ENCODE measurements at regions not wholly inside any gene's neighbourhood (a gene's known extent, or its start where the extent isn't known, plus 50 kb on each side); places are given as distances from the start of the nearest gene placed in this dataset.
"Not testable (repeated sequence)": the region's sequence is repeated elsewhere in the genome, so short reads cannot be mapped to it uniquely, and the experiment has no call there.

DNA sequence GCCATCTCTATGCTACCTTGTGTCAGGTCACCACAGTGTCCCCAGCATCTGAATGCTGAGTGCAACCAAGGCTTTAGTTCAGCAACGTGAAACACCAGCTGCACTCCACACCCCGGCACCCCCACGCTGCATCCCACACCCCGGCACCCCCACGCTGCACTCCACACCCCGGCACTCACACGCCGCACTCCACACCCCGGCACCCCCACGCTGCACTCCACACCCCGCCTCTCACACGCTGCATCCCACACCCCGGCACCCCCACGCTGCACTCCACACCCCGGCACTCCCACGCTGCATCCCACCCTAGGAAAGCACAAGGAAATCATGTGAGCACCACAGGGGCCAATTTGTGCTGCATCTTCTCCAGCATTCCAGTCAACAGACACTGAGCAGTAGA is 199.8 kb upstream of the FRG1 start:
- no peak for DNase-seq

GRCh38 chr4:189753092-189753491 is 187.6 kb upstream of the FRG1 start:
- DNase-seq, result not testable (repeated sequence)

DNA sequence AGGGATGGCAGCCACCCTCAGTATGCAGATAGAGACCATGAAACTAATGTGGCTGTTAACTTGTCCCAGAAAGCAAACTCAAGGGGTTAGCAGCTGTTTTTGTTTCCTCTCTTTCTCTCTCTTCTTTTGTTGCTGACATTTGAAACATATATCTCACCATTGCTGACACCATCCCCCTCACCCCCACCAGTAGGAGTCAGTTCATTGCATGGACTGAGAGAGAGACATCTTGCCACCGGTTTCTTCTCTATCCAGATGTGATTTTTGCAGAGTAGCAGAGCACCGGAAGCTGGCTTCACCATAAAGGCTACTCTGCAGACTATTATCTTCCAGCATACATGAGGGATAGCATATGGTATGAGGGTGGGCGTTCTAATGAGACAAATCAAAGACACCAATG is 177.1 kb upstream of the FRG1 start:
- no peak for DNase-seq

DNA sequence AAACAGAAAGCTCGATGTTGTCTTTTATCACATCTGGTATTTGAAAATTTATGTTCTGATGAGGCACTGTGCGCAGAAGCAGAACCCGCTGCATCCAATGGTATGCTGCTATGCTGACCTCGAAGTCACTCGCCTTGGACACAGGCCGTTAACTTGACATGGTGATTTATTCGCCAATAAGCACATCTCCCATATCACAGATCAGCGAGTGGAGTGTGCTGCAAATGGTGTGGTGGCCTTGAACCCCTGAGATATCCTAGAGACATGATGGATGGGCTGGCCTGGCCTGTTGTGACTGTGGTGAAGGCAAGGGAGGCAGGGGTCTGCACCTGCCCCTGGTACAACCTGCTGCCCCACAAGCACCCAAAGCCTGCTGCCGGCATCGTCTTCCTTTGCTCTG is 175.4 kb upstream of the FRG1 start:
- no peak for DNase-seq

DNA sequence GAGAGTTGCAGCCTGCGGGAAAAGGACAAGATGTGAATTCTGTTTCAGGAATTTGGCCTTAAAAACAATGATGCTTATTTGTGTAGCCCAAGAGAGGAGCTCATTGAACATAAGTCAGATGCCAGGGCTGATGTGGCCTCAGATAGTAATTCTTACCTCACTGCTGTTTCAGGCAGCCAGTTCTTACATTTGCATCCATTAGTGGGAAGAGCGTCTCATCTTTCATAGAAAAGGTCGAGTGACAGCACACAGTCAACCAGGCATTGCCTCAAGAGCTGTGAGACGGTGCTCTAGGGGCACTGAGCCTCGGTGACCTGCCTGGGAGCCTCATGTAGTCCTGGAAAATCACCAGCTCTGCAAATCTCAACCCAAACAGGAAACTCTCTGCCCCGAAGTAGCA is 174.9 kb upstream of the FRG1 start:
- no peak for DNase-seq

GRCh38 chr4:189767941-189768340 is 172.7 kb upstream of the FRG1 start:
- no peak for DNase-seq

DNA sequence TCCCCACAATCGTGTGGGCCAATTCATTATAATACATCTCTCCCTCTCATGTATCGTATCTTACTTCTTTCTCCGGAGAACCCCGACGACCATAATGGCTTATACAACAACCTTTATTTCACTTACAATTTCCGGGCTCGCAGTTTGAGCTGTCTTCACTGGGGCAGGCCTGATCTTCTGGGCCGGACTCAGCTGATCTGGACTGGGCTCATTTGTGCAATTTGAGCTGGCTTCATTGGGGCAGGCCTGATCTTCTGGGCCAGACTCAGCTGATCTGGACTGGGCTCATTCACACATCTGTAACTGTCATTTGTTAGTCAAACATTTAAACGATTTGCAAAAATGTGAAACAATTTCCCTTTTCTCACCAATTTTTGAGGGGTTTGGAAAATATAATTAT is 171.5 kb upstream of the FRG1 start:
- no peak for DNase-seq

DNA sequence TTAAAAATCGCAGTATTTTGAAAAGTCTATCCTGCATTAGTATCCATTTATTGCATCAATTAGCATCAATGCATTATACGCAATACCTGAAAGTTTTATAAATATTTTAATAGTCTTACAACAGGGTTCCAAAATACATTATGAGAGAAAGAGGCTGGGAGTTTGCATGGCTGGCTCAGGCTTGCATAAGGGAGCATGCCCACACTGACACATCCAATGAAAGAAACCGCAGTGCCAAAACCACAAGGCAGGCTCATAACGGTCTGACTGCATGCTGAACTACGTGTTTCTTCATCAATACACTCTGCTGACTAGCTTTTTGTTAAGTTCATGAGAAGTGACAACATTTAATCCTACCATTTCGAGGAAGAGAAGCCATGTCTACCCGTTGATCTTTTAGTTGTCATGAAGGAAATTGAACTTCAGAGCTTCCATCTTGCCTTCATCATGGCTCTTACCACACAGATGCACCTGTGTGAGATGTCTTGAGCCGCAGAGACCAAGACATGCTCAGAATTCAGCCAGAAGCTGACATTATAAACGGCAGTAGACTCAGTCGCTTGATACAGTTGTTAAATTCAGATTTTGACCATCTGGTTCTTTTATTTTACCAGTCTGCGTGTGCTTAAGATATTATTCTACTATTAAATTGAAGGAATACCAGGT is 168.8 kb upstream of the FRG1 start:
- DNase-seq, result no peak

- DNase-seq, result no peak
Observed at GRCh38 chr4:189773909-189774308, 166.8 kb upstream of the FRG1 start.

DNA sequence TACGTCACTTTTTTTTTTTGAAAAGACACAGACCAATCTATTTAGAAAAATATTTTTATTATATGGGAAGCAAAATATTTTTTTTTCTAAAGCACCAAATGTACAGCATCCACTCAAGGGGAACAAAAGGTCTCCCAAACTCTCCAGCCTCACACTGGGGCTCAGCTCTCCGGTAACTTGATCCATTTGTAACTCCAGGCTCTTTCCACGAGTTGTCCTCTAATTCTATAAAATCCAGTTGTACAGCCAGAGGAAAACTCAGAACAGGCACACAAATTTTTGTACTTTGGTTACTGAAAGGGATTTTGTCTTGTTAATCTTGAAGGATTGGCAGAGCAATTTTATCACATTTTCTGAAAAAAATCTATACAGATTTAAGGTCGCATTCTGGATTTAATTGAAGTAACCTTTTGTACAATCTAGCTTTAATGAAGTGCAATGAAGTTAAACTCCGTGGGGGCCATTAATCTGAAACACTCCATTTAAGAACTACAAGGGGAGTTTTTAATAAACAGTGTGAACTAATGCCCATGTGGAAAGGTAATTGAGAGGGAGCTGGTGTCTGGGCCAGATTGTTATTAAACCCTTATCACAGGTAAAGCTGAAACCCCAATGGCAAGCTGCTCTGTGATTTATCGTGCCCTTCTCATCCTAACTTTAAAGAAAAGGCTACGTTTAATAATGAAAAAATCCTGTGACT is 161.2 kb upstream of the FRG1 start:
- DNase-seq, result no peak

- no peak for DNase-seq
Observed at GRCh38 chr4:189780391-189780790, 160.3 kb upstream of the FRG1 start.

DNA sequence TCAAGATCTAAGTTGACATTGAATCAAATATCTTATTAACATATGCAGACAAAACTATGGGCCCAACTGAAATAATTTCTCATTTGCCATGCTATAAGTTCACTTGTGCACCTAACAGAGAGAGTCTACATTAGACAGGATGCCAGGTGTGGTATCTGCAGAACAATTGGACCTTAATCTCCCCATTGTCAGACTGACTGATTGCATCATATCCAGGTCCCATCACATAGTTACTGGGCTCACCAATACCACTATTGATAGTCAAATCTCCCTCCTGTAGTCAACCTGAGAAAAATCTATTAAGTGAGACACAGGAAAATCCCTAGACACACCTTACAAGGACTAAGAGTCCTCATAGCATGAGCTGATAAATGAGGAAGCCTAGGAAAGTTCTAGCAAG is 156.0 kb upstream of the FRG1 start:
- DNase-seq, result no peak

DNA sequence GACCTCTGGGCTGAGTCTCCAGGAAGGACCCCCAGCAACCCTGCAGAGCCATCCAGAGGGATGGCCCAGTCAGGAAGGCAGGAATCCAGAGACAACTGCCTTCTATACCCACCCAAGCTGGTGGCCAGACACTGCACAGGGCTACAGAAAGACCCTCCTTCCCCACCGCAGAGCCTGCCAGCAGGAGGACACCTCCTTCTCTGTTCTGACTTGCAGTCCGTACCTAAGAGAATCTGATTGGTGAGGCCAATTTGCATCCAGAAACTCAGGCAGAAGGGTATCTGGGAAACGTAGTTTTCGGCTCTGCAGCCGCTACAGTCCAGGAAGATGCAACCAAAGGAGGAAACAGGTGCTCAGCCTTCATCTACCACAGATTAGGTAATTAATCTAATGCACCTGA is 155.4 kb upstream of the FRG1 start:
- no peak for DNase-seq

GRCh38 chr4:189786447-189786846 is 154.2 kb upstream of the FRG1 start:
- no peak for DNase-seq

DNA sequence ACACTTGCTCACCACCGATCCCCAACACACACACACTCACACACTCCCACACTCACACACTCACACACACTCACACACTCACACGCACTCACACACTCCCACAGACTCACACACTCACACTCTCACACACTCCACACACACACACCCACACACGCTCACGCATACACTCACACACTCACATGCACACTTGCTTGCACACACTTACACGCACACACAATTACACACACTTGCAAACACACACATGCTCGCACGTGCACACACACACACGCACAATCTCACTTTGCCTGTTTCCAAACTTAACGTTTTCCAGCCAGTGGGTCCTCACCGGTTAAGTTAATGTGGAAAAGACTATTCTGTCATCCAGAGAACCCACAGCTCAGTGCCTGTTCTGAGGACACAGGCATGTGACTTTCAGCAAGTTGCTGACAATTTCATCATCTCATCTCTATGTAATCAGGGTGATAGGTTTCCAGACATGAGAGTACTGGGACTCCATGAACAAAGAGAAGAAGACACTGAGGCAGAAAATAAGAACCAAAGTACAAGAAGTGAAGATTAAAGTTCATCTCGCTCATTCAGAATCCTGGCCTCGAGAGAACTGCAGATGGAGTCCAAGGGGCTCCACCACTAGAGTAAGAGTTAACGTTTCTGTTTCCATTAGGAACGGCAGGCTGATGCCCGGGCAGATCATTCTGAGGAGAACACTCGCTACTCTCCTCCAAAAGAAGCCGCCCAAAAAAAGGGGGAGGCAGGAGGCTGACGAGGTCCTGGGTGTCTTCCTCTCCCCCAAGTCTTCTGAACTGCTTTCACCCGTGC is 153.2 kb upstream of the FRG1 start:
- no peak for DNase-seq

DNA sequence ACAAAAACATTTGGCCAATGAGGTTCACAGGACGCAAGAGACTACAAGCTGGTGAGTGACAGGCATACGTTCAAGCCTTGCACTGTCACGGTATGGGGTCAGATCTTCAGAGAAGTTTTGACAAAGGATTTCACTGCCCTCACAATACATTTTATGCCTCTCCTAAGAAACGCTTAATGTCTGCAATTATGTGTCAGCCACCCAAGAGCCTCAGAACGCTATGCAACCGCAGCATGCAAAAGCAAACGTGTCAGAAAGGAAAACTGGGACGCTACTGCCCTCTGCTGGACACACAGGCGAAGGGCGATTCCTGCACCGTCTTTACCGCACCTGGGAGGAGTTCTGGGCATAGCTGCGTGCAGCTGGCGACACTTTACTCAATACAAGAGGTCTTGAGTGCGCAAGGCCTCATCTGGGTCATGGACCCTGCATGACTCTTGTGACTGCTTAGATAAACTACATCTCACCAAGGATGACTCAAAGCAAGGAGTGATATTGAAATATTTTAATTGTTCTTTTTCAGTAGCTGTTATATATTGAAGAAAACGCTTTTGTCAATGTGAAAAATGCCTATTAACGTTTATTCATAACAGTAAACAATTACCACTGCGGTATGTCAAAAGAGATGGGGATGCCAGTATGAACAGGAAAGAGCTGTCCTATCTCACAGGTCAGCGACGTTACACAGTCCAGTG is 147.6 kb upstream of the FRG1 start:
- peak; percentile 70 for DNase-seq

DNA sequence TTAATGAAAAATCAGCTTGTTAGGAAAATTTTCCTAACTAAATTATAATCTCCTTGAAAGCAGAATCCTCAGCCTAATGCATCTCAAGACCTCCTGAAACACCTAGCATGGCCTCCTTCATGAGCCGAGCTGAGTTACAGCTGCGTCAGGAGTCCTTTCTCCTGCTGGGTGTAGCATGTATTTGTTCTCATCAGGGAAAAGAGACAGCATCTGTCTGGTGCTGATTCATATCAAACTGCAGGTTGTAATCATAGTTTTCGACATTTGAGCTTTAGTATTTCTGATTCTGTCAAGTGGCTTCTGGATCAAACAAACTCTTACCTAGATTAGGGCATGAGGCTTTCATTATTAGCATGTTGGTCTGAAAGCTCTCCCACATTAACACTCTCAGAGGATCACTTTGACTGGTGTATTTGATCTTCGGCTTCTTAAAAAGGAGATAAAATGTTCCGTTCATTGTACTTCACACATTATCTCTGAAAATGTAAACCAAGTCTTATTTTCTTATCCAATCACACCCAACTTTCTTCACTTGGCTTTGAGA is 140.1 kb upstream of the FRG1 start:
- DNase-seq, result no peak

DNA sequence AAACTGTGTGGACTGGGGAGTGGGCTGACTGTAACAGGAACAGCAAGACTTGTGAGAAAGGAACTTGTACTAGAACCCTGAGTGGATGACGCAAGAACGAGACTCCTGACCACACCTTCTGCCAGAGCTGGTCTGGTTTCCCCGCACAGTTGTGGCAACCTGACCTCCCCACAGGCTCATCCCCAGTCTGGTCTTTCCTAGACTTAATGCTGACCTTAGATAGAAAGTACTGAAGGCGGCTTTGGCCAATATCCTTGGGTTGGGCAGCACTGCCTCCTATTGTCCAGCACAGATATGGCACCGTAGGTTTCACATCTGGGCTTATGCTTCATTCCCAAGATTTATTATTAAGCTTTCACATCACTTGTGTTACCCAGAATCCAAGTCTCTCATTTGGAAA is 137.8 kb upstream of the FRG1 start:
- DNase-seq, result no peak

DNA sequence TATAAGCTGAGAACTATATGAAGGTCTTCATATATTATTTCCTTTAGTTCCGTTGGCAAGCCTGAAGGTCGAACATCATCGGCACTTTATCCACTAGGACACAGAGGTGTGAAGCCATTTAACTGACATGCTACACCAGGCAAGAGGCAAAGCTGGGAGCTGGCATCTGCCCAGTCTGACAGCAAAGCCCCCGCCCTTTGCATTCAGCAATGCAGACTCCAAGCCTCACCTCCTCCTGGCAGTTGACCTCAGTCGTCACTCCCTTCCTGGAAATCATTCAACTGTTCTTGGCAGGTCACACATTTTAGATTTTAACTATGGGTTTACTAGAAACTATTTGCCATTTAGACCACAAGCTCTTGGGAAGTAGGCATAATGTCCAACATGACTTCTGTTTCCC is 135.8 kb upstream of the FRG1 start:
- no peak for DNase-seq

- no peak for DNase-seq
Observed at GRCh38 chr4:189806506-189806905, 134.2 kb upstream of the FRG1 start.

- DNase-seq, result no peak
Observed at GRCh38 chr4:189807031-189807430, 133.6 kb upstream of the FRG1 start.

DNA sequence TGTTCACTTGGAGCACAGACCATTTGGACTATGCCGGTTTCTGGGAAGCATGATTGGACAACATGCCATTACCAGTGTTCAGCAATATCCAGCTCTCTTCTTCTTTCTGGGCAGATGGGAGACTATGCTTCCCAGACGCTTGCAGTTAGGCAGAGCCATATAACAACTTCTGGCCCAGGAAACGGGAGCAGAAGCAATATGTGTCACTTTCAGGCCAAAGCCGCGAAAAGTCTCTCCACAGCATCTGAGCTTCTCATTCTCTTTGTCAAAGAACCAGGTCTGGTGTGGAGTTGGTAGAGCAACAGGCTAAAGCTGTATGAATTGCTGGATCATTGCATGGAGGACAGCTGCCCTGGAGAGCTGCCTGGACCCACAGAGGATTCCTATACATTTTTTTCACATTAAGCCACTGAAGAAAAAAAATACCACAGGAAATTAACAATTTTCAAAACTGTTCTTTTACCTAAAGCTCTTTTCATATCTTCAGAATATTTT is 131.4 kb upstream of the FRG1 start:
- no peak for DNase-seq

GRCh38 chr4:189809839-189810238 is 130.8 kb upstream of the FRG1 start:
- no peak for DNase-seq

Data from stimulated activated CD4-positive, alpha-beta T cell treated with anti-CD3 and anti-CD28 coated beads, Interleukin-1b, Interleukin-23, amount 100 ng/mL, for 48 hours (primary cell).